ENCODE measurements at regions not wholly inside any gene's neighbourhood (a gene's known extent, or its start where the extent isn't known, plus 50 kb on each side); places are given as distances from the start of the nearest gene placed in this dataset.

GRCh38 chr10:105347487-105347886 is 706.4 kb downstream of the SORCS3 start:
- TF ChIP-seq CTCF (conservative IDR thresholded peaks at IDR 0.05; ENCODE audit: low read length) (no peak), EZH2phosphoT487 (IDR thresholded peaks at IDR 0.05; ENCODE audit: borderline replicate concordance, low read depth, low read length) (no peak)
